Spinal cord (tissue), 9 donors: ENCODE measurements at regions not wholly inside any gene's neighbourhood (a gene's known extent, or its start where the extent isn't known, plus 50 kb on each side); places are given as distances from the start of the nearest gene placed in this dataset.
"Not testable (repeated sequence)": the region's sequence is repeated elsewhere in the genome, so short reads cannot be mapped to it uniquely, and the experiment has no call there.

Experiments used
- DNase-seq, 6 donors: peaks; one replicate each; pipeline versions ENCODE4 v3.0.0 to v3.0.0-alpha.2; 2013 to 2015; ENCODE audit warnings: low spot score in 6 of 6, low read depth in 4 of 6
- H3K27ac ChIP-seq: one replicate; pipeline ENCODE4 v1.5.1; 2013; ENCODE audit warnings: low read depth, low read length, control low read depth
- H3K27me3 ChIP-seq: one replicate; pipeline ENCODE4 v1.6.1; 2013; ENCODE audit warnings: low read length; ENCODE audit not compliant: control insufficient read depth, insufficient read depth
- H3K36me3 ChIP-seq: one replicate; pipeline ENCODE4 v1.6.1; 2013; ENCODE audit warnings: low read length; ENCODE audit not compliant: control insufficient read depth, insufficient read depth
- H3K4me1 ChIP-seq: one replicate; pipeline ENCODE4 v1.6.1; 2013; ENCODE audit warnings: low read length; ENCODE audit not compliant: control insufficient read depth, insufficient read depth
- H3K4me3 ChIP-seq: one replicate; pipeline ENCODE4 v1.5.1; 2013; ENCODE audit warnings: low read depth, low read length, control low read depth
- H3K9me3 ChIP-seq: one replicate; pipeline ENCODE4 v1.6.1; 2013; ENCODE audit warnings: low read length; ENCODE audit not compliant: control insufficient read depth, insufficient read depth
- WGBS: methylation state at CpG from one replicate; pipeline ENCODE4 v1.1.5; 2013; ENCODE audit warnings: missing lambda C conversion rate; ENCODE audit not compliant: insufficient coverage; 5-methylcytosine and 5-hydroxymethylcytosine counted together
- donor health status: healthy.

DNA sequence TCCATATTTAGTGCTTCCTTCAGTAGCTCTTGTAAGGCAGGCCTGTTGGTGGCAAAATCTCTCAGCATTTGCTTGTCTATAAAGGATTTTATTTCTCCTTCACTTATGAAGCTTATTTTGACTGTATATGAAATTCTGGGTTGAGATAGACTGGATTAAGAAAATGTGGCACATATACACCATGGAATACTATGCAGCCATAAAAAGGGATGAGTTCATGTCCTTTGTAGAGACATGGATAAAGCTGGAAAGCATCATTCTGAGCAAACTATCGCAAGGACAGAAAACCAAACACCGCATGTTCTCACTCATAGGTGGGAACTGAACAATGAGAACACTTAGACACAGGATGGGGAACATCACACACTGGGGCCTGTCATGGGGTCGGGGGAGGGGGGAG is 73.1 kb downstream of the ADCYAP1 start:
- not testable (repeated sequence) for H3K36me3 ChIP-seq, H3K9me3 ChIP-seq, DNase-seq, H3K27me3 ChIP-seq, H3K4me3 ChIP-seq, H3K27ac ChIP-seq, H3K4me1 ChIP-seq
- 100% methylated on average over 1 of the region's 3 CpGs for WGBS

DNA sequence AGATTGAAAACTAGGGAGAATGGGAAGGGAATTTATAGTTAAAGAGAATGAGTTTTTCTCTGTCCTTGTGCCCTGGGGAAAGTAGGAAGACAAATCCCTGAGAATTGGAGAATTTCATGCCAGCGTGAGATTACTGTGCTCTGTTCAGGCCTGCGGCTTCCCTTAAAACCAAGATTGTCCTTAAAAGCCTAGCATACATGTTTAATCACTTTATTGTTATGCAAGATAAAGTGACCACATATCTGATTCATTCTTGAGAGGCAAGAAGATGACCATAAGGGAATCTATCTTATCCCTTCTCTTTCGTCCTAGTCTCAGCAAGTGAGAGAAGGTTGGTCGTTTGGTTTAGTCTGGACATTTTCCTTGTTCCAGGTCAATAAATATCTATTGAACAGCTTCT is 75.9 kb downstream of the ADCYAP1 start:
- Histone ChIP-seq H3K27ac (no peak overlapping the region), H3K27me3 (no peaks in the 10 kb centered on the region), H3K9me3 (peaks cover 1% of the 10 kb centered on the region), H3K4me1 (no peaks in the 10 kb centered on the region), H3K36me3 (no peaks in the 10 kb centered on the region), H3K4me3 (no peak overlapping the region)
- WGBS = no CpG with 5 or more reads among the region's 4 CpGs
- DNase-seq = no peak

DNA sequence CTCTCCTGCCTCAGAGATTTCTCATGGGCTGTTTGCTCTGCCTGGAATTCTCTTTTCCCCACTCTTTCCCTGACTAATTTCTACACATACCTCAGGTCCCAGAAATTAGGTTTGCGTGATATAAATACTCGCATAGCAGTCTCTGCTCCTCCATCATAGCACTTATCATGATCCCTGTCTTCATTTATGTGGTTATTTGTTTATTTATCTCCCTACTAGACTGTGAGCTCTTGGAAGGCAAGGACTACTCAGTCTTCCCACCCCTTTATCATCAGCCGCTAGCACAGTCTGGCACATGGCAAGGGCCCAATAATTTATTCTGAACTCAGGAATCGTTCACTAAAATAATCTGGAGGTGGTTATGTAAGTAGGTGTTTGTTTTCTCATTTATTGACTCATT is 79.3 kb downstream of the ADCYAP1 start:
- Histone ChIP-seq H3K4me1 (peaks cover 4% of the 10 kb centered on the region), H3K27ac (no peak overlapping the region), H3K4me3 (no peak overlapping the region), H3K36me3 (no peaks in the 10 kb centered on the region), H3K27me3 (no peaks in the 10 kb centered on the region), H3K9me3 (peaks cover 1% of the 10 kb centered on the region)
- WGBS = no CpG with 5 or more reads among the region's 4 CpGs
- peak in 1 of 6 donors; percentile 12 for DNase-seq

DNA sequence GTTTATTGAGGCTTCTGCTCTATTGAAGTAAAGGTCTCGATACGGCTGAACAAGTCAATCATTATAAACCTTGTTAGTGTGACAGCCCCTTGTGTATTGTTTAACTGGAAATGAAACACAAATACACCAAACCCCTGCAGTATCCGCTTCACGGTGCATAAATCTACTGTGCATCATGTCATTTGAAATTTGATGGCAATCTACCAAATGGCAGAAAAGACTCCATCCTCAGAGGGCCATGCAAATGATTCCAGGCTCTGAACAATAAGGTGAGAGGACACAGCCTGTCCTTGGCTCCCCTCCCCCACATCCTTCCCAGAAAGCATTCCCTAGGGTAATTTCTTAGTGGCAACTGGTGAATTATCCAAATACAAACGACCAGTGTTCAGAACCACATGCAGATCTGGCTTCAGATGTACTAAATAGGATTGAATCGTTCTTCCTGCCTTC is 80.6 kb downstream of the ADCYAP1 start:
- H3K4me1 ChIP-seq = peaks cover 4% of the 10 kb centered on the region
- no peak overlapping the region for H3K27ac ChIP-seq
- peak in 3 of 6 donors; percentile 22 to 87 (median 85) for DNase-seq
- WGBS = 0% methylated on average over 4 of the region's 6 CpGs
- no peaks in the 10 kb centered on the region for H3K27me3 ChIP-seq
- H3K4me3 ChIP-seq = no peak overlapping the region
- H3K36me3 ChIP-seq = no peaks in the 10 kb centered on the region
- H3K9me3 ChIP-seq = no peaks in the 10 kb centered on the region

DNA sequence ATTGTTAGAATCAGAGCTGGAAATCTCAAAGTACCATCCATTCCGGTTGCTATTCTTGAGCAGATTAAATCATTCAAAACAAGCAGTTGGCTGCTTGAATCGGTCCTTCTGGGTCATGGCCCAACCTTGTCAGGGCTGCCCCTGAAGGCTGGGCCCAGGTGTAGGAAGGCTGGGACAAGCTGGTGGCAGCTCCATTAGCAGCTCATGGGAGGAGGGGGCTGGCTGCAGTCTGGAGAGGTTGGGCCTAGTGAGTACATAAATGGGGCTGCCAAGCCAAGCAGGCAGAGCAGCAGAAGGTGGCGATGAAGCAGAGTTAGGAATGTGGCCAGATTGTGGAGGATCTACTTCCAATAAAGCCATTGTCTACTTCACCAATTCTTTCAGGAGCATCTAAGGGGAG is 81.4 kb downstream of the ADCYAP1 start:
- Histone ChIP-seq H3K9me3 (no peaks in the 10 kb centered on the region), H3K27me3 (no peaks in the 10 kb centered on the region), H3K4me3 (no peak overlapping the region), H3K27ac (no peak overlapping the region), H3K4me1 (peaks cover 4% of the 10 kb centered on the region), H3K36me3 (no peaks in the 10 kb centered on the region)
- 29% methylated on average over 2 of the region's 3 CpGs for WGBS
- peak in 2 of 6 donors; percentile 56 to 67 for DNase-seq

DNA sequence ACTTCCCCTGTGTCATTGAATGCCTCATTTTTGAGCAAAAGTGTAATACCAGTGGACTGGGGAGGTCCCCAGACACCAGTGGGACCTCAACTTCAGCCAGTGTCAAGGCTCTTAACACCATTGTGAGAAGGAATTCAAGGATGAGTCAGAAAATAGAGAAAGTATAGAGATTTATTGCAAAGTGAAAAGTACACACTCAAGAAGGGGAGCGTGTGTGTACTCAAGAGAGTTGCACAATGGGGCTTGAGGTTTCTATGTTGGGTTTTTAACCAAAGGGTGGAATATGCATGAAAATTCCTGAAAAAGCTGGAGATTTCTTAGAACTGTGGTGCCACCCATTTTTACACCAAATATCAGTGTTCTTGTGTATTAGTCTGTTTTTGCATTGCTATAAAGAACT is 81.9 kb downstream of the ADCYAP1 start:
- Histone ChIP-seq H3K4me1 (peaks cover 4% of the 10 kb centered on the region), H3K4me3 (no peak overlapping the region), H3K36me3 (no peaks in the 10 kb centered on the region), H3K27me3 (no peaks in the 10 kb centered on the region), H3K9me3 (no peaks in the 10 kb centered on the region), H3K27ac (no peak overlapping the region)
- DNase-seq = no peak
- no CpG with 5 or more reads among the region's 1 CpG for WGBS

DNA sequence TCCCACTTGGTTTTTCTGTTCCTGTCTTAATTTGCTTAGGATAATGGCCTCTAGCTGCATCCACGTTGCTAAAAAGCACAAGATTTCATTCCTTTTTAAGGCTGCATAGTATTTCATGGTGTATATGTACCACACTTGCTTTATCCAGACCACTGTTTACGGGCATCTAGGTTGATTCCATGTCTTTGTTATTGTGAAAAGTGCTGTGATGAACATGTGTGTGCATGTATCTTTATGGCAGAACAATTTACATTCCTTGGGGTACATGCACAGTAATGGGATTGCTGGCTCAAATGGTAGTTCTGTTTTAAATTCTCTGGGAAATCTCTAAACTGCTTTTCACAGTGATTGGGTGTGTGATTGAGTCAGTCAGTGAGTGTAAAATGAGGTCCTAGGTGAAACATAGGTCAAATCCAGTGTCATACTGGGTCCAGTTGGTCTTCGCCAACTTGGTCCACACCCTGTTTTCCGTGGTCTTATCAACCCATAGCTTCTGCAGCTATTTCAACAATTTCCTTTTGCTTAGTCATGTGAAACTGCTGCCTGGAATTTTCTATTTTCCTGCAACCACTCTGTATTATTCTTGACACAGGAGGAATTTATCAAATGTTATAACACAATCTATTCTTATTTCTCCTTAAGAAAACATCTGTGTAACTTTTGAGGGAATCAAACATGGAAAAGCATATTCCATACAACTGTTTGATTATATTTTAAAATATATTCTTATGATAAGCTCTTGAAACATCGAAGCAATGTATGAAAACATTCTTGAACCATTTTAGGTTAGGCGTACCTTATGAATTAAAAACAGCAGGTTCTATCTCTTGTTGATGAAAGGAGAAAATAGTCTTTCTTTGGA is 82.9 kb downstream of the ADCYAP1 start:
- no peaks in the 10 kb centered on the region for H3K36me3 ChIP-seq
- H3K4me3 ChIP-seq = no peak overlapping the region
- H3K27ac ChIP-seq = no peak overlapping the region
- WGBS = 100% methylated on average over 2 of the region's 6 CpGs
- H3K27me3 ChIP-seq = no peaks in the 10 kb centered on the region
- H3K4me1 ChIP-seq = peaks cover 4% of the 10 kb centered on the region
- DNase-seq = no peak
- H3K9me3 ChIP-seq = no peaks in the 10 kb centered on the region

DNA sequence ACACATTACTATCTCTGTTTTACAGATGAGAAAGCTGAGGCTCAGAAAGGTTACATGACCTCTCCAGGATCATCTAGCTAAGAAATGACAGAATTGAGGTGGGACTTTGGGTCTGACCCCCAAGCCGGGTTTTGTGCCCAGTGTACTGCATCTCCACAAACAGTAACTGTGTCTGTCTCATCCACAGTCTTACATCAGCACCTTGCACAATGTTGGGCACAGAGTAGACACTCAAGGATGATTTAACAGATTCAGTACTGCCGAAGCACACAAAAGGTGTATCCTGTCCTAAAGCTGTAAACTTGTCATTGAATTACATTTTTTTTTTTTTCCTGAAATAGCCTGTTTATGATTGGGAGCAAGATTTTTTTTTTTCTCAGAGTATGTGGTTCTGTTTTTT is 84.8 kb downstream of the ADCYAP1 start:
- no peaks in the 10 kb centered on the region for H3K9me3 ChIP-seq
- no peaks in the 10 kb centered on the region for H3K36me3 ChIP-seq
- no peaks in the 10 kb centered on the region for H3K27me3 ChIP-seq
- H3K4me3 ChIP-seq = no peak overlapping the region
- peaks cover 4% of the 10 kb centered on the region for H3K4me1 ChIP-seq
- no peak overlapping the region for H3K27ac ChIP-seq
- WGBS = no CpG with 5 or more reads among the region's 2 CpGs
- no peak for DNase-seq

DNA sequence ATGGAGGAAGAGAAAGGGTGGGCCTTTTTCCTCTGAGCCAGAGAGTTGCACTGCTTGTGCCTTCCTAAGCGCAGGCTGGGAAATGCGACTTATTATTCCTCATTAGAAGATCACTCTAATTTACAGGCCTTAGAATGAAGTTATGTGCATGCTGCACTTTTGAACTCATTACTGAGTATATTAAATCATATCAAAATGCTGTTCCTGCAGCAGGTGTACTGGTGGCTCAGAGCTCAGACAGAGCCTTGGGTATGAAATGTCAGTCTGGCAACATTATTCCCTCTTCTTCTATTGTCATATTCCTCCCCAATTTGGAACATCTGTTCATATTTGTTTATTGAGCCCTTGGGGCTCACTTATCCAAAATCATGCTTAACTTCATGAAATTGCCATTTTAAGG is 85.5 kb downstream of the ADCYAP1 start:
- no peak overlapping the region for H3K4me3 ChIP-seq
- no peaks in the 10 kb centered on the region for H3K27me3 ChIP-seq
- H3K27ac ChIP-seq = no peak overlapping the region
- peak in 1 of 6 donors; percentile 75 for DNase-seq
- H3K9me3 ChIP-seq = no peaks in the 10 kb centered on the region
- no peaks in the 10 kb centered on the region for H3K36me3 ChIP-seq
- H3K4me1 ChIP-seq = peaks cover 4% of the 10 kb centered on the region
- no CpG with 5 or more reads among the region's 2 CpGs for WGBS

DNA sequence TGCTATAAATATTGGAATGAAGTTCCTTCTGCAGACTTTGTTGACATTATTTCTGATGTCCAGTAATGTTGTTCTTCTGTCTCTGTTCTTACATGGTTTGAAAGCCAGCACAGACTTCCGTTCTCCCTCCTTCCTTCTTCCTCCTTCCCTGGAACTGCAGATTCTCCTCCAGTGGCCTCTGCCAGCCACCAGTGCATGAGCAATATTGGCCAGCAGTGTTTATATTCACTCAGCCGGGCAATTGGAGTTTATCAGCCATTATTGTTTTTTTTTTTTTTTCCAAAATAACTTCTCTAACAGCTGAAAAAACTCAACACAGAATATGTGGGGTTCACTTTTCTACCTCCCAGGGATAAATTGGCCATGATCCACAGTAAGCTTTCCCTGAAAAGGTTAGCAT is 86.8 kb downstream of the ADCYAP1 start:
- Histone ChIP-seq H3K27ac (no peak overlapping the region), H3K4me3 (no peak overlapping the region), H3K4me1 (no peaks in the 10 kb centered on the region), H3K27me3 (no peaks in the 10 kb centered on the region), H3K9me3 (no peaks in the 10 kb centered on the region), H3K36me3 (no peaks in the 10 kb centered on the region)
- DNase-seq = no peak
- WGBS = 80% methylated on average over 1 of the region's 2 CpGs
